K562 (cell line): ENCODE measurements at regions not wholly inside any gene's neighbourhood (a gene's known extent, or its start where the extent isn't known, plus 50 kb on each side); places are given as distances from the start of the nearest gene placed in this dataset.

Experiments used
- ATAC-seq: fragments of 200-7000 bp; cut with Tn5 transposase; 3 replicates; pipeline ENCODE4 v1.9.1; 2020; ENCODE audit warnings: moderate library complexity
- BruUV-seq: library from RNA; stranded (reverse); fragments of 400-500 nt; replicated peaks from 2 replicates; lab custom pipeline; 2021; lab: Mats Ljungman, UMichigan
- CTCF ChIA-PET: fragments of 300-600 bp; formaldehyde crosslinking; extraction: SDS; loops from one replicate; lab custom pipeline; 2021; ENCODE audit warnings: low intra/inter-chr PET ratio; lab: Yijun Ruan, JAX
- POLR2A ChIA-PET: fragments of 300-600, 350-650 bp; sonication (Branson Sonifier 250); formaldehyde crosslinking; extraction: SDS; loops from one replicate; lab custom pipeline; 2021; ENCODE audit warnings: antibody characterized with exemption, inconsistent platforms; lab: Yijun Ruan, JAX
- DNase-seq, 4 experiments: peaks; one replicate each; pipeline versions ENCODE4 v3.0.0 to v3.0.0-alpha.2; 2011 to 2018; ENCODE audit warnings: low spot score in 3 of 4, mixed read lengths in 3 of 4; ENCODE audit errors: extremely low read depth in 1 of 4
- FAIRE-seq: peaks from 2 replicates; lab custom pipeline; 2011; peaks lifted over from hg19 to GRCh38; lab: Jason Lieb, UNC
- H2AFZ ChIP-seq: 2 replicates; pipeline ENCODE4 v1.6.0; 2011; ENCODE audit warnings: low read depth, low read length, control low read depth, inconsistent platforms
- H3K27ac ChIP-seq: fragments of 200-600 bp; 3 replicates; pipeline ENCODE4 v1.8.0; 2011; ENCODE audit warnings: low read depth, mild to moderate bottlenecking, control low read depth, inconsistent platforms, low read length, moderate library complexity, mixed read lengths; ENCODE audit errors: extremely low read depth
- H3K27me3 ChIP-seq, 2 experiments: fragments of 300-600 bp in 1 of 2; 2 replicates in 1 of 2; 3 replicates in 1 of 2; pipeline versions ENCODE4 v1.6.0 to v1.8.0; 2011; ENCODE audit warnings: inconsistent platforms in 2 of 2, low read length in 2 of 2, mild to moderate bottlenecking in 1 of 2, mixed read lengths in 1 of 2, moderate library complexity in 1 of 2; ENCODE audit not compliant: control insufficient read depth in 2 of 2, insufficient read depth in 2 of 2
- H3K36me3 ChIP-seq: fragments of 300-600 bp; 3 replicates; pipeline ENCODE4 v1.8.0; 2011; ENCODE audit warnings: mild to moderate bottlenecking, low read length, inconsistent platforms; ENCODE audit not compliant: control insufficient read depth, insufficient read depth
- H3K4me1 ChIP-seq, 2 experiments: fragments of 200-600 bp in 1 of 2; replicated peaks in 1 of 2; 2 replicates in 1 of 2; 3 replicates in 1 of 2; pipeline versions ENCODE4 v1.5.1 to v1.8.0; 2011; ENCODE audit warnings: inconsistent platforms in 2 of 2, low read length in 2 of 2, mild to moderate bottlenecking in 1 of 2, mixed read lengths in 1 of 2, moderate library complexity in 1 of 2; ENCODE audit not compliant: control insufficient read depth in 2 of 2, insufficient read depth in 2 of 2
- H3K4me2 ChIP-seq: 2 replicates; pipeline ENCODE4 v1.6.1; 2011; ENCODE audit warnings: low read length, control low read depth, inconsistent platforms, mixed read lengths; ENCODE audit not compliant: insufficient read depth
- H3K4me3 ChIP-seq: fragments of 200-600 bp; sonication (generic), shearing (Covaris generic); 2 replicates; pipeline ENCODE4 v1.5.1; 2016; ENCODE audit warnings: control low read depth, inconsistent platforms
- H3K79me2 ChIP-seq: fragments of 200-600 bp; 3 replicates; pipeline ENCODE4 v1.8.0; 2011; ENCODE audit warnings: low read length, inconsistent platforms; ENCODE audit not compliant: control insufficient read depth, insufficient read depth
- H3K9ac ChIP-seq, 2 experiments: 2 replicates each; pipeline versions ENCODE4 v1.6.0 to v1.6.1; 2011; ENCODE audit warnings: low read depth in 2 of 2, low read length in 2 of 2, control low read depth in 1 of 2, inconsistent platforms in 1 of 2, mild to moderate bottlenecking in 1 of 2, mixed read lengths in 1 of 2; ENCODE audit not compliant: insufficient read depth in 1 of 2
- H3K9me1 ChIP-seq: one replicate; pipeline ENCODE4 v1.6.0; 2011; ENCODE audit warnings: inconsistent platforms, mild to moderate bottlenecking, low read length, moderate library complexity; ENCODE audit not compliant: control insufficient read depth, insufficient read depth
- H3K9me3 ChIP-seq: replicated peaks from 2 replicates; pipeline ENCODE4 v1.5.1; 2011; ENCODE audit warnings: low read depth, low read length, inconsistent platforms; ENCODE audit not compliant: control insufficient read depth, insufficient read depth
- H4K20me1 ChIP-seq: replicated peaks from 2 replicates; pipeline ENCODE4 v1.6.1; 2011; ENCODE audit warnings: low read length, inconsistent platforms, mixed read lengths; ENCODE audit not compliant: control insufficient read depth, insufficient read depth
- EZH2 ChIP-seq: IDR thresholded peaks from 2 replicates; pipeline ENCODE4 v1.6.1; 2012; ENCODE audit warnings: low read depth, mild to moderate bottlenecking, inconsistent platforms, low read length, borderline replicate concordance
- FIP1L1 ChIP-seq: fragments of 200-400 bp; formaldehyde crosslinking; IDR thresholded peaks from 2 replicates; pipeline ENCODE4 v1.6.1; 2018; ENCODE audit warnings: mild to moderate bottlenecking, low read depth, low read length; ENCODE audit not compliant: poor library complexity, severe bottlenecking
- ILF3 ChIP-seq: fragments of 450-650 bp; IDR thresholded peaks from 2 replicates; pipeline ENCODE4 v1.6.1; 2018; ENCODE audit warnings: antibody characterized with exemption, mild to moderate bottlenecking, moderate library complexity, borderline replicate concordance
- NCOA1 ChIP-seq: fragments of 450-650 bp; IDR thresholded peaks from 2 replicates; pipeline ENCODE4 v1.6.1; 2016; ENCODE audit warnings: low read depth
- POU5F1 ChIP-seq: fragments of 150-350 bp; IDR thresholded peaks from 2 replicates; pipeline ENCODE4 v1.6.1; 2014; ENCODE audit warnings: borderline replicate concordance, low read length, low read depth, mild to moderate bottlenecking; ENCODE audit not compliant: partially characterized antibody
- RBM22 ChIP-seq: fragments of 200-400 bp; formaldehyde crosslinking; IDR thresholded peaks from 2 replicates; pipeline ENCODE4 v1.6.1; 2018; ENCODE audit warnings: low read length, low read depth; ENCODE audit not compliant: poor library complexity, severe bottlenecking
- RFX7 ChIP-seq: fragments of 250-450 bp; sonication (Bioruptor Pico); IDR thresholded peaks from 2 replicates; pipeline ENCODE4 v1.5.1; 2021; ENCODE audit warnings: mild to moderate bottlenecking
- SPI1 ChIP-seq: IDR thresholded peaks from 2 replicates; pipeline ENCODE4 v1.6.1; 2011; ENCODE audit warnings: low read depth, low read length, control low read depth, borderline replicate concordance
- TAF1 ChIP-seq: IDR thresholded peaks from 2 replicates; pipeline ENCODE4 v1.6.1; 2011; ENCODE audit warnings: mild to moderate bottlenecking, low read length, moderate library complexity; ENCODE audit not compliant: insufficient read depth, control insufficient read depth, severe bottlenecking; ENCODE audit errors: extremely low read depth
- TARDBP ChIP-seq: fragments of 450-650 bp; IDR thresholded peaks from 2 replicates; pipeline ENCODE4 v1.6.1; 2016
- TGIF2 ChIP-seq: sonication (generic); formaldehyde crosslinking; IDR thresholded peaks from 2 replicates; pipeline ENCODE4 v1.8.1; 2022; ENCODE audit warnings: mild to moderate bottlenecking, missing genetic modification reagents, moderate library complexity
- U2AF1 ChIP-seq: fragments of 200-400 bp; formaldehyde crosslinking; optimal IDR thresholded peaks from 2 replicates; pipeline ENCODE3; 2017; ENCODE audit warnings: mild to moderate bottlenecking, low read depth, low read length, moderate library complexity
- ZNF3 ChIP-seq: fragments of 250-450 bp; sonication (Bioruptor Pico); IDR thresholded peaks from 2 replicates; pipeline ENCODE4 v1.5.0; 2021; ENCODE audit warnings: mild to moderate bottlenecking, moderate library complexity
- ZNF311 ChIP-seq: fragments of 250-450 bp; sonication (Bioruptor Pico); IDR thresholded peaks from 2 replicates; pipeline ENCODE4 v1.4.0; 2020; ENCODE audit warnings: mild to moderate bottlenecking, moderate library complexity
- ZNF696 ChIP-seq: fragments of 250-450 bp; sonication (Bioruptor Pico); conservative IDR thresholded peaks from 2 replicates; pipeline ENCODE4 v1.4.0; 2020; ENCODE audit warnings: mild to moderate bottlenecking, moderate library complexity
- WGBS: fragments of 100-300 bp; shearing (Covaris generic); methylation state at CpG from one replicate; pipeline ENCODE4 v1.1.6; 2016; ENCODE audit warnings: low coverage, mixed read lengths; ENCODE audit not compliant: insufficient coverage; ENCODE audit errors: missing lambda C conversion rate; 5-methylcytosine and 5-hydroxymethylcytosine counted together
- in situ Hi-C: fragments of 300-500 bp; cut with MboI; formaldehyde crosslinking; loops from 4 replicates; pipeline ENCODE4 v1.15.0; 2018; ENCODE audit warnings: inconsistent platforms, mixed read lengths
- intact Hi-C: fragments of 100-400 bp; cut with micrococcal nuclease; formaldehyde crosslinking; loops from 2 replicates; pipeline ENCODE4 v1.14.2; 2022
- TF ChIP-seq, protein P1 (sequence below), 2 experiments: fragments of 200-800 bp in 1 of 2; sonication (Bioruptor generic) in 1 of 2; sonication (generic) in 1 of 2; formaldehyde crosslinking in 1 of 2; IDR thresholded peaks in 1 of 2; conservative IDR thresholded peaks in 1 of 2; 2 replicates each; pipeline versions ENCODE4 v1.5.0 to v1.6.1; 2016 to 2020; ENCODE audit warnings: missing compliant biosample characterization in 1 of 2, missing genetic modification characterization in 1 of 2, missing genetic modification reagents in 1 of 2
- TF ChIP-seq, protein P2 (sequence below), 2 experiments: fragments of 450-650 bp; IDR thresholded peaks; 2 replicates each; pipeline ENCODE4 v1.6.1; 2018; ENCODE audit warnings: mild to moderate bottlenecking in 2 of 2, low read depth in 1 of 2; ENCODE audit not compliant: partially characterized antibody in 2 of 2

GRCh38 chr7:47672271-47672791, 90.4 kb upstream of the TNS3 start:
- Histone ChIP-seq H2AFZ (no peak overlapping the region), H3K27ac (no peak overlapping the region), H3K4me3 (no peak overlapping the region), H3K36me3 (no peaks in the 10 kb centered on the region), H3K4me2 (no peak overlapping the region), H3K27me3 (no peaks in the 10 kb centered on the region; a peak in 2 of 5 replicates), H3K9me3 (no peaks in the 10 kb centered on the region), H3K9ac (no peak overlapping the region), H3K9me1 (no peaks in the 10 kb centered on the region), H4K20me1 (no peaks in the 10 kb centered on the region), H3K4me1 (peaks cover 0 to 6% of the 10 kb centered on the region in 2 experiments; a peak in 3 of 5 replicates), H3K79me2 (no peaks in the 10 kb centered on the region)
- 14% methylated on average over 7 of the region's 7 CpGs for WGBS
- intact Hi-C loops: no loop called here
- FAIRE-seq: no peak
- POLR2A ChIA-PET: no interaction called here
- in situ Hi-C loops: no loop called here
- ATAC-seq: no peak
- BruUV-seq: no TSS peak
- CTCF ChIA-PET: no interaction called here
- DNase-seq: no peak
- TF ChIP-seq, protein P1, sequence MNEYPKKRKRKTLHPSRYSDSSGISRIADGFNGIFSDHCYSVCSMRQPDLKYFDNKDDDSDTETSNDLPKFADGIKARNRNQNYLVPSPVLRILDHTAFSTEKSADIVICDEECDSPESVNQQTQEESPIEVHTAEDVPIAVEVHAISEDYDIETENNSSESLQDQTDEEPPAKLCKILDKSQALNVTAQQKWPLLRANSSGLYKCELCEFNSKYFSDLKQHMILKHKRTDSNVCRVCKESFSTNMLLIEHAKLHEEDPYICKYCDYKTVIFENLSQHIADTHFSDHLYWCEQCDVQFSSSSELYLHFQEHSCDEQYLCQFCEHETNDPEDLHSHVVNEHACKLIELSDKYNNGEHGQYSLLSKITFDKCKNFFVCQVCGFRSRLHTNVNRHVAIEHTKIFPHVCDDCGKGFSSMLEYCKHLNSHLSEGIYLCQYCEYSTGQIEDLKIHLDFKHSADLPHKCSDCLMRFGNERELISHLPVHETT (CRISPR knock-in tag; conservative IDR thresholded peaks at IDR 0.05 in 1 of 2, IDR thresholded peaks at IDR 0.05 in 1 of 2): no peak
- TF ChIP-seq NCOA1 (no peak), ZNF311 (CRISPR knock-in tag) (no peak), EZH2 (no peak), TAF1 (no peak), SPI1 (no peak), RBM22 (no peak), FIP1L1 (no peak), RFX7 (CRISPR knock-in tag) (no peak), ZNF3 (CRISPR knock-in tag) (no peak), ZNF696 (CRISPR knock-in tag) (no peak), ILF3 (no peak), POU5F1 (no peak), TGIF2 (CRISPR knock-in tag) (no peak), TARDBP (no peak), U2AF1 (no peak)
- TF ChIP-seq, protein P2, sequence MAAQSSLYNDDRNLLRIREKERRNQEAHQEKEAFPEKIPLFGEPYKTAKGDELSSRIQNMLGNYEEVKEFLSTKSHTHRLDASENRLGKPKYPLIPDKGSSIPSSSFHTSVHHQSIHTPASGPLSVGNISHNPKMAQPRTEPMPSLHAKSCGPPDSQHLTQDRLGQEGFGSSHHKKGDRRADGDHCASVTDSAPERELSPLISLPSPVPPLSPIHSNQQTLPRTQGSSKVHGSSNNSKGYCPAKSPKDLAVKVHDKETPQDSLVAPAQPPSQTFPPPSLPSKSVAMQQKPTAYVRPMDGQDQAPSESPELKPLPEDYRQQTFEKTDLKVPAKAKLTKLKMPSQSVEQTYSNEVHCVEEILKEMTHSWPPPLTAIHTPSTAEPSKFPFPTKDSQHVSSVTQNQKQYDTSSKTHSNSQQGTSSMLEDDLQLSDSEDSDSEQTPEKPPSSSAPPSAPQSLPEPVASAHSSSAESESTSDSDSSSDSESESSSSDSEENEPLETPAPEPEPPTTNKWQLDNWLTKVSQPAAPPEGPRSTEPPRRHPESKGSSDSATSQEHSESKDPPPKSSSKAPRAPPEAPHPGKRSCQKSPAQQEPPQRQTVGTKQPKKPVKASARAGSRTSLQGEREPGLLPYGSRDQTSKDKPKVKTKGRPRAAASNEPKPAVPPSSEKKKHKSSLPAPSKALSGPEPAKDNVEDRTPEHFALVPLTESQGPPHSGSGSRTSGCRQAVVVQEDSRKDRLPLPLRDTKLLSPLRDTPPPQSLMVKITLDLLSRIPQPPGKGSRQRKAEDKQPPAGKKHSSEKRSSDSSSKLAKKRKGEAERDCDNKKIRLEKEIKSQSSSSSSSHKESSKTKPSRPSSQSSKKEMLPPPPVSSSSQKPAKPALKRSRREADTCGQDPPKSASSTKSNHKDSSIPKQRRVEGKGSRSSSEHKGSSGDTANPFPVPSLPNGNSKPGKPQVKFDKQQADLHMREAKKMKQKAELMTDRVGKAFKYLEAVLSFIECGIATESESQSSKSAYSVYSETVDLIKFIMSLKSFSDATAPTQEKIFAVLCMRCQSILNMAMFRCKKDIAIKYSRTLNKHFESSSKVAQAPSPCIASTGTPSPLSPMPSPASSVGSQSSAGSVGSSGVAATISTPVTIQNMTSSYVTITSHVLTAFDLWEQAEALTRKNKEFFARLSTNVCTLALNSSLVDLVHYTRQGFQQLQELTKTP (IDR thresholded peaks at IDR 0.05; ENCODE audit: low read depth in 1 of 2, partially characterized antibody in 2 of 2): no peak
